CD8-positive, alpha-beta memory T cell (primary cell): ENCODE measurements at regions not wholly inside any gene's neighbourhood (a gene's known extent, or its start where the extent isn't known, plus 50 kb on each side); places are given as distances from the start of the nearest gene placed in this dataset.

Experiments used
- CTCF ChIA-PET: fragments of 350-600 bp; sonication (Branson Sonifier 250); formaldehyde crosslinking; loops from one replicate; lab custom pipeline; 2021; ENCODE audit warnings: antibody characterized with exemption; lab: Charles Lee
- POLR2A ChIA-PET: fragments of 350-600 bp; sonication (Branson Sonifier 250); formaldehyde crosslinking; loops from one replicate; lab custom pipeline; 2021; ENCODE audit warnings: antibody characterized with exemption; lab: Charles Lee
- DNase-seq, 5 donors: peaks; one replicate each; pipeline versions ENCODE4 v3.0.0 to v3.0.0-alpha.2; 2020 to 2022; ENCODE audit warnings: mixed read lengths in 1 of 5
- H3K27ac ChIP-seq: one replicate; pipeline ENCODE4 v1.7.0; 2013; ENCODE audit warnings: low read depth, mild to moderate bottlenecking, low read length, moderate library complexity
- H3K27me3 ChIP-seq: 2 replicates; pipeline ENCODE4 v1.7.0; 2013; ENCODE audit warnings: low read length, mild to moderate bottlenecking; ENCODE audit not compliant: insufficient read depth, poor library complexity, severe bottlenecking
- H3K36me3 ChIP-seq: 2 replicates; pipeline ENCODE4 v1.7.0; 2013; ENCODE audit warnings: mild to moderate bottlenecking, low read length, moderate library complexity; ENCODE audit not compliant: insufficient read depth
- H3K4me1 ChIP-seq: 2 replicates; pipeline ENCODE4 v1.7.0; 2013; ENCODE audit warnings: mild to moderate bottlenecking, low read length, moderate library complexity; ENCODE audit not compliant: insufficient read depth
- H3K4me3 ChIP-seq: 2 replicates; pipeline ENCODE4 v1.7.0; 2013; ENCODE audit warnings: mild to moderate bottlenecking, low read length
- H3K9me3 ChIP-seq: 2 replicates; pipeline ENCODE4 v1.7.0; 2013; ENCODE audit warnings: mild to moderate bottlenecking, low read length
- H3K27ac Mint-ChIP-seq, 8 donors: one replicate each; pipeline ENCODE4 v1.8.0; 2020 to 2021; ENCODE audit warnings: mixed read lengths in 8 of 8, mild to moderate bottlenecking in 6 of 8, inconsistent platforms in 3 of 8, moderate library complexity in 3 of 8
- H3K27me3 Mint-ChIP-seq, 2 donors: one replicate each; pipeline ENCODE4 v1.8.0; 2020 to 2021; ENCODE audit warnings: mixed read lengths in 2 of 2, mild to moderate bottlenecking in 1 of 2, moderate library complexity in 1 of 2
- H3K36me3 Mint-ChIP-seq, 3 donors: one replicate each; pipeline ENCODE4 v1.8.0; 2020 to 2021; ENCODE audit warnings: mixed read lengths in 3 of 3, inconsistent platforms in 1 of 3, mild to moderate bottlenecking in 1 of 3
- H3K4me1 Mint-ChIP-seq, 3 donors: one replicate each; pipeline ENCODE4 v1.8.0; 2020 to 2021; ENCODE audit warnings: mixed read lengths in 3 of 3, inconsistent platforms in 1 of 3, mild to moderate bottlenecking in 1 of 3
- H3K4me3 Mint-ChIP-seq, 7 donors: one replicate each; pipeline ENCODE4 v1.8.0; 2020 to 2021; ENCODE audit warnings: mixed read lengths in 7 of 7, mild to moderate bottlenecking in 6 of 7, moderate library complexity in 4 of 7, inconsistent platforms in 2 of 7
- H3K9me3 Mint-ChIP-seq, 5 donors: one replicate each; pipeline ENCODE4 v1.8.0; 2020 to 2022; ENCODE audit warnings: mixed read lengths in 5 of 5, mild to moderate bottlenecking in 3 of 5, moderate library complexity in 2 of 5, inconsistent platforms in 1 of 5

GRCh38 chr10:128286762-128287500, 160.7 kb upstream of the MKI67 start:
- no peak for DNase-seq
- POLR2A ChIA-PET = no interaction called here
- peaks cover 0 to 9% (median 2%) of the 10 kb centered on the region in 5 donors for H3K9me3 Mint-ChIP-seq
- no peaks in the 10 kb centered on the region for H3K36me3 ChIP-seq
- peaks cover 23 to 62% of the 10 kb centered on the region in 2 donors for H3K27me3 Mint-ChIP-seq
- H3K4me3 ChIP-seq = no peak overlapping the region
- H3K36me3 Mint-ChIP-seq = peaks cover 0 to 19% (median 6%) of the 10 kb centered on the region in 3 donors
- H3K27ac ChIP-seq = no peak overlapping the region
- no peaks in the 10 kb centered on the region for H3K4me1 ChIP-seq
- CTCF ChIA-PET = interaction anchor here (1.3 kb wide), 1 partner anchor 14 kb away, joined by 4 read pairs; no protein-coding TSS in a partner anchor
- H3K4me1 Mint-ChIP-seq = no peaks in the 10 kb centered on the region
- no peaks in the 10 kb centered on the region for H3K27me3 ChIP-seq
- H3K27ac Mint-ChIP-seq = no peak overlapping the region
- H3K4me3 Mint-ChIP-seq = no peak overlapping the region
- H3K9me3 ChIP-seq = no peaks in the 10 kb centered on the region

- ChIA-PET POLR2A (no interaction called here), CTCF (interaction anchor here (1.3 kb wide), 1 partner anchor 13 kb away, joined by 4 read pairs; no protein-coding TSS in a partner anchor)
- DNase-seq = no peak
- no peak overlapping the region for H3K27ac ChIP-seq
- H3K4me3 Mint-ChIP-seq = no peak overlapping the region
- H3K4me1 Mint-ChIP-seq = no peaks in the 10 kb centered on the region
- peaks cover 0 to 19% (median 6%) of the 10 kb centered on the region in 3 donors for H3K36me3 Mint-ChIP-seq
- peaks cover 0 to 9% (median 2%) of the 10 kb centered on the region in 5 donors for H3K9me3 Mint-ChIP-seq
- H3K4me1 ChIP-seq = no peaks in the 10 kb centered on the region
- H3K9me3 ChIP-seq = no peaks in the 10 kb centered on the region
- no peaks in the 10 kb centered on the region for H3K36me3 ChIP-seq
- peaks cover 24 to 62% of the 10 kb centered on the region in 2 donors for H3K27me3 Mint-ChIP-seq
- H3K27me3 ChIP-seq = no peaks in the 10 kb centered on the region
- peak overlapping the region in 1 of 8 donors; percentile 44 for H3K27ac Mint-ChIP-seq
- no peak overlapping the region for H3K4me3 ChIP-seq
These were observed 161.7 kb upstream of the MKI67 start for GRCh38 chr10:128287921-128288320.

- DNase-seq = no peak
- H3K4me3 ChIP-seq = no peak overlapping the region
- Mint-ChIP-seq H3K4me1 (peaks cover 0 to 2% (median 0%) of the 10 kb centered on the region in 3 donors), H3K4me3 (no peak overlapping the region), H3K36me3 (peaks cover 0 to 19% (median 7%) of the 10 kb centered on the region in 3 donors), H3K27ac (no peak overlapping the region), H3K9me3 (peaks cover 0 to 9% (median 2%) of the 10 kb centered on the region in 5 donors), H3K27me3 (peaks cover 24 to 55% of the 10 kb centered on the region in 2 donors)
- no peaks in the 10 kb centered on the region for H3K36me3 ChIP-seq
- POLR2A ChIA-PET = no interaction called here
- H3K9me3 ChIP-seq = no peaks in the 10 kb centered on the region
- no peaks in the 10 kb centered on the region for H3K27me3 ChIP-seq
- no peaks in the 10 kb centered on the region for H3K4me1 ChIP-seq
- no peak overlapping the region for H3K27ac ChIP-seq
- CTCF ChIA-PET = no interaction called here
These were observed 163.4 kb upstream of the MKI67 start for GRCh38 chr10:128289621-128290020.

GRCh38 chr10:128295003-128295402, 168.8 kb upstream of the MKI67 start:
- ChIA-PET CTCF (no interaction called here), POLR2A (no interaction called here)
- no peak overlapping the region for H3K4me3 Mint-ChIP-seq
- peaks cover 0 to 14% (median 5%) of the 10 kb centered on the region in 3 donors for H3K36me3 Mint-ChIP-seq
- no peak overlapping the region for H3K27ac ChIP-seq
- peaks cover 0 to 4% (median 0%) of the 10 kb centered on the region in 5 donors for H3K9me3 Mint-ChIP-seq
- no peak overlapping the region for H3K4me3 ChIP-seq
- no peaks in the 10 kb centered on the region for H3K36me3 ChIP-seq
- no peaks in the 10 kb centered on the region for H3K4me1 ChIP-seq
- DNase-seq = no peak
- peaks cover 0 to 2% (median 0%) of the 10 kb centered on the region in 3 donors for H3K4me1 Mint-ChIP-seq
- no peak overlapping the region for H3K27ac Mint-ChIP-seq
- no peaks in the 10 kb centered on the region for H3K9me3 ChIP-seq
- H3K27me3 ChIP-seq = no peaks in the 10 kb centered on the region
- peaks cover 5 to 17% of the 10 kb centered on the region in 2 donors for H3K27me3 Mint-ChIP-seq

DNA sequence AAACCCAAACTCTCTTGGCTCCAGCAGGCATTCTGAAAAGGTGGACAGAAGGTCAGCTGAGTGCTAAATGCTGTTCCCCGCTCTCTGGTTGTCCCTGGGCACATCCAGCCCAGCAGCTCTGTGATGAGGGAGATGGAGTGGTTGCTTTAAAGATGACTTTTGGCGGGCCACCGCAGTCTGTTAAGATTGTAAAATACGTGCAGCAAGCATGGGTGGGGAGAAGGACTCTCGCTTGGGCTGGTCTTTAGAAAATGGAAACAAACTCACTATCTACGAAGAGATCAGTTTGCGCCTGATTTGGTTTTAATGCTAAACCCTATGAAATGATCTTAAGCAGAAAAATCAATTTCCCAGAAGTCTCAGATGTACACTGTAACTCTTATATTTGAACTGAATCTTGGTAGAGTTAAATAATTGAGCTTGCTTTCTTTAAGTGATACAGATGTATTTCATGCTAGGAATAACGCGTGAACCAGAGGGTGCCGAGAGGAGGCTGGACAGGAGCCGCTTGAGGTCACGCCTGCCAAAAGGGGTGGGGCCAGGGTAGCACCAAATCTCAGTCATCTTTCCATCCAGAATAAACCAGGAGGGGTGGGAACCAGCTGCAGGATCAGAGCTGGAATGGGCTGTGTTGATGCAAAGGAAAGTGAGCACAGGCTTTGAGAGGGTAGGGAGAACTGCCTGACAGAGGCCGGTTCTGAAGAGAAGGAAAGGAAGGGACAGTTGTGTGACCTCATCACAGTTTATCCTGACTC, 170.2 kb upstream of the MKI67 start:
- Mint-ChIP-seq H3K4me3 (no peak overlapping the region), H3K9me3 (peaks cover 0 to 6% (median 3%) of the 10 kb centered on the region in 5 donors), H3K36me3 (peaks cover 0 to 5% (median 3%) of the 10 kb centered on the region in 3 donors), H3K27me3 (peaks cover 5 to 11% of the 10 kb centered on the region in 2 donors), H3K4me1 (peaks cover 0 to 2% (median 0%) of the 10 kb centered on the region in 3 donors), H3K27ac (no peak overlapping the region)
- Histone ChIP-seq H3K4me1 (no peaks in the 10 kb centered on the region), H3K27ac (no peak overlapping the region), H3K4me3 (no peak overlapping the region), H3K36me3 (no peaks in the 10 kb centered on the region), H3K9me3 (no peaks in the 10 kb centered on the region), H3K27me3 (no peaks in the 10 kb centered on the region)
- no peak for DNase-seq
- ChIA-PET POLR2A (no interaction called here), CTCF (no interaction called here)

DNA sequence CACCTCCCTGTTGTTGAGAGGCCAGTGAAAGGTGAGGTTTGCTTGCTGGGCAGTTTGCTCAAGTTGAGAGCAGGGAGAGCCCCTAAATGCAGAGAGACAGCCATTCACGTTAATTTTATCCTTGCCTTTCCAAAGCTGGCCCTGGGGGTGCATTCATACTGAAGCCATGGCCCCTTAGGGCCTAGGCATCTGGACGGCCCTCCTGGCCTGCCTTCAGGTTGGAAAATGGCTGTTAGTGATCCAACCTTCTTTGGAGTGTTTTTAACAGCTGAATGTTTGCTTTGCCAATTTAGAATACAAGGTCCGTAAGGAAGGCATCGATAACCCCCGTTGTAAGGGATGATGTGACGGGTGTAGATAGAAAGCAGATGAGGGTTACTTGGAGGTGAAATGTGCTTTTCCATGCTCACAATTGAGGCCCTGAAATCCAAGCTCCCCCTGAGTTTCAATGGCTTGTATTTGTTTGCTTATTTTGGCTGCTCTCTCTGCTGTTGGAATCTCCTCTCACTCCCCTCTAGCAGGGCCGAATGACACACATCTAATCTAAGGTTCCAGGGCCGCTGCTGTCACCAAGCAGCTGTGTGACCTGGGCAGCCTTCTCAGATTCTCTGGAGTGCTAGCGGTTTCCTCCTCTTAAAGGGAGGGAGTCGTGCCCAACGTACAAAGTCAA, 171.6 kb upstream of the MKI67 start:
- POLR2A ChIA-PET = no interaction called here
- Histone ChIP-seq H3K4me1 (no peaks in the 10 kb centered on the region), H3K36me3 (no peaks in the 10 kb centered on the region), H3K9me3 (no peaks in the 10 kb centered on the region), H3K4me3 (no peak overlapping the region), H3K27me3 (no peaks in the 10 kb centered on the region), H3K27ac (no peak overlapping the region)
- no peak for DNase-seq
- Mint-ChIP-seq H3K4me3 (no peak overlapping the region), H3K9me3 (peaks cover 3 to 9% (median 4%) of the 10 kb centered on the region in 5 donors), H3K27ac (no peak overlapping the region), H3K27me3 (peaks cover 6 to 11% of the 10 kb centered on the region in 2 donors), H3K36me3 (peaks cover 0 to 14% (median 5%) of the 10 kb centered on the region in 3 donors), H3K4me1 (peaks cover 0 to 2% (median 0%) of the 10 kb centered on the region in 3 donors)
- CTCF ChIA-PET = no interaction called here

GRCh38 chr10:128298587-128298986, 172.4 kb upstream of the MKI67 start:
- DNase-seq = no peak
- POLR2A ChIA-PET = no interaction called here
- CTCF ChIA-PET = no interaction called here
- Histone ChIP-seq H3K4me1 (no peaks in the 10 kb centered on the region), H3K4me3 (no peak overlapping the region), H3K9me3 (no peaks in the 10 kb centered on the region), H3K36me3 (no peaks in the 10 kb centered on the region), H3K27ac (no peak overlapping the region), H3K27me3 (no peaks in the 10 kb centered on the region)
- Mint-ChIP-seq H3K27ac (no peak overlapping the region), H3K27me3 (peaks cover 6 to 11% of the 10 kb centered on the region in 2 donors), H3K36me3 (peaks cover 0 to 18% (median 5%) of the 10 kb centered on the region in 3 donors), H3K9me3 (peaks cover 3 to 12% (median 4%) of the 10 kb centered on the region in 5 donors), H3K4me3 (no peak overlapping the region), H3K4me1 (peaks cover 0 to 2% (median 0%) of the 10 kb centered on the region in 3 donors)
